ENCODE measurements at regions not wholly inside any gene's neighbourhood (a gene's known extent, or its start where the extent isn't known, plus 50 kb on each side); places are given as distances from the start of the nearest gene placed in this dataset.

DNA sequence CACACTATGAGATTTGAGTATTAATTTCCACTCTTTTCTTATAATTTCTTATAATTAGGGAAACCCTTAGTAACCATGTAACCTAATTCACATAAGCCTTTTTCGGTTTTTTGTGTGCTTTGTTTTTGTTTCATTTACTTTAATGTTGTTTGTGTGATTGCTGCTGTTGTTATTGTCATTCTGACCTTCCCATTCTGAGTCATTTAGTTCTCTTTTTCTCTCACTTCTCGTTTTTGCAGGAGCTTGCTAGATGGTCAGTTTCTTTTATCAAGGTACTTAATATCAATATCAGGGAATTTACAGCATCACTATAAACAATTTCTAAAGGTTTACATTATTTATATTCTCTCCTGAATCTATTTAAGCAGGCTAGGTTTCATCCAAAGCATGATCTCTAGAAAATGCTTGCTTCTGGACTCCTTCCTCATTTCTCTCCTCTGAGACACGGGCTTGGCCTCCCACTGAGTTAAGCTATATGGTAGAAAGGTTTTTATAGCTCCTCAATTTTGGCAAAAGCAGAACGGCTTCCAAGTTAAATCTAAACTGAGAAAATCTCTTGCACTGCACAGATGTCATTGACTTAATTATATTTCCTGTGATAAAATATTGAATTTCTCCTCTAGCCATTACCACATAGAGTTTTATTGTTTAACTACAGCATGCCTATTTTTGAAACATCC lies 534.2 kb downstream of the NSUN3 start:
- H4K20me1 ChIP-seq (ENCODE audit: insufficient read depth, low read length), result no peaks in the 10 kb centered on the region
- Mint-ChIP-seq H3K4me3 (no peak overlapping the region), H3K27me3 (ENCODE audit: low read depth in 3 of 3) (peaks cover 0 to 2% (median 0%) of the 10 kb centered on the region in 3 donors), H3K9me3 (peaks cover 0 to 3% (median 0%) of the 10 kb centered on the region in 7 donors), H3K36me3 (no peaks in the 10 kb centered on the region), H3K4me1 (no peaks in the 10 kb centered on the region), H3K27ac (no peak overlapping the region)
- no peaks in the 10 kb centered on the region for H3K9me3 ChIP-seq (replicated peaks in 1 of 2; ENCODE audit: control insufficient read depth in 1 of 2, insufficient read depth in 1 of 2, low read length in 2 of 2)
- H3K36me3 ChIP-seq (replicated peaks in 1 of 2; ENCODE audit: control insufficient read depth in 1 of 2, insufficient read depth in 2 of 2, low read length in 2 of 2), result no peaks in the 10 kb centered on the region
- no peaks in the 10 kb centered on the region for H3K27me3 ChIP-seq (ENCODE audit: control insufficient read depth in 2 of 2, insufficient read depth in 2 of 2, low read length in 2 of 2)
- H3K79me2 ChIP-seq (ENCODE audit: insufficient read depth, low read length), result no peaks in the 10 kb centered on the region
- H3K4me2 ChIP-seq (replicated peaks; ENCODE audit: extremely low read depth, low read length, poor library complexity, severe bottlenecking), result no peak overlapping the region
- no peak for DNase-seq
- intact Hi-C loops (cut with micrococcal nuclease), result no loop called here
- TF ChIP-seq, protein P1, sequence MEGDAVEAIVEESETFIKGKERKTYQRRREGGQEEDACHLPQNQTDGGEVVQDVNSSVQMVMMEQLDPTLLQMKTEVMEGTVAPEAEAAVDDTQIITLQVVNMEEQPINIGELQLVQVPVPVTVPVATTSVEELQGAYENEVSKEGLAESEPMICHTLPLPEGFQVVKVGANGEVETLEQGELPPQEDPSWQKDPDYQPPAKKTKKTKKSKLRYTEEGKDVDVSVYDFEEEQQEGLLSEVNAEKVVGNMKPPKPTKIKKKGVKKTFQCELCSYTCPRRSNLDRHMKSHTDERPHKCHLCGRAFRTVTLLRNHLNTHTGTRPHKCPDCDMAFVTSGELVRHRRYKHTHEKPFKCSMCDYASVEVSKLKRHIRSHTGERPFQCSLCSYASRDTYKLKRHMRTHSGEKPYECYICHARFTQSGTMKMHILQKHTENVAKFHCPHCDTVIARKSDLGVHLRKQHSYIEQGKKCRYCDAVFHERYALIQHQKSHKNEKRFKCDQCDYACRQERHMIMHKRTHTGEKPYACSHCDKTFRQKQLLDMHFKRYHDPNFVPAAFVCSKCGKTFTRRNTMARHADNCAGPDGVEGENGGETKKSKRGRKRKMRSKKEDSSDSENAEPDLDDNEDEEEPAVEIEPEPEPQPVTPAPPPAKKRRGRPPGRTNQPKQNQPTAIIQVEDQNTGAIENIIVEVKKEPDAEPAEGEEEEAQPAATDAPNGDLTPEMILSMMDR (IDR thresholded peaks at IDR 0.05), result no peak
- no peak overlapping the region for H3K9ac ChIP-seq (ENCODE audit: insufficient read depth, low read length, poor library complexity, severe bottlenecking)
- no peak overlapping the region for H3K27ac ChIP-seq (ENCODE audit: low read depth in 1 of 2, low read length in 2 of 2)
- H2AFZ ChIP-seq (ENCODE audit: insufficient read depth, low read depth, low read length, poor library complexity, severe bottlenecking), result no peak overlapping the region
- H3K4me3 ChIP-seq (replicated peaks in 1 of 3; ENCODE audit: low read depth in 2 of 3, low read length in 3 of 3), result no peak overlapping the region
- no CpG with 5 or more reads among the region's 4 CpGs for WGBS (ENCODE audit: insufficient coverage)
- H3K4me1 ChIP-seq (ENCODE audit: control insufficient read depth in 1 of 2, insufficient read depth in 2 of 2, low read length in 2 of 2), result no peaks in the 10 kb centered on the region

DNA sequence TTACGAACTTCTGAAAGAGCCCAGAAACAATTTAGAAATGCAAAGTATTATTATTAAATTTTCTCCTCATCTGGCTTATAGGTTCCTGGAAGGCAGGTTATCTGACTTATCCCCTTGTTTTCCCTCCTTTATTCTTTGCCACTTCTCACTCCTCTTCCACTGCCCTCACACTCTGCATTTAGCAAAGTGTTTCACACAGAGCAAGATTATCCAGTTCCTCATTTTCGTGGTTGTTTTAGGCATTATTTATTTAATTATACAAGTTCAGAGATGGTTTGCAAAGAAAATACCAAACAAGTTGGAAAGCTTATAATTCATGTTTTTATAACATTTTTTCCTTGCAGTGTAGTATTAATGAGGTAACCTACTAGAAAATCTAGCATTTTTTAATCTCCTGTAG lies 544.9 kb downstream of the NSUN3 start:
- Mint-ChIP-seq H3K27ac (no peak overlapping the region), H3K9me3 (peaks cover 0 to 6% (median 0%) of the 10 kb centered on the region in 7 donors), H3K27me3 (ENCODE audit: low read depth in 3 of 3) (no peaks in the 10 kb centered on the region), H3K4me3 (no peak overlapping the region), H3K4me1 (no peaks in the 10 kb centered on the region), H3K36me3 (no peaks in the 10 kb centered on the region)
- Histone ChIP-seq H3K27me3 (ENCODE audit: control insufficient read depth in 2 of 2, insufficient read depth in 2 of 2, low read length in 2 of 2) (no peaks in the 10 kb centered on the region), H3K9ac (ENCODE audit: insufficient read depth, low read length, poor library complexity, severe bottlenecking) (no peak overlapping the region), H3K4me2 (replicated peaks; ENCODE audit: extremely low read depth, low read length, poor library complexity, severe bottlenecking) (no peak overlapping the region), H3K4me1 (ENCODE audit: control insufficient read depth in 1 of 2, insufficient read depth in 2 of 2, low read length in 2 of 2) (no peaks in the 10 kb centered on the region), H3K9me3 (replicated peaks in 1 of 2; ENCODE audit: control insufficient read depth in 1 of 2, insufficient read depth in 1 of 2, low read length in 2 of 2) (peaks cover 0 to 3% of the 10 kb centered on the region in 2 donors), H4K20me1 (ENCODE audit: insufficient read depth, low read length) (no peaks in the 10 kb centered on the region), H3K4me3 (replicated peaks in 1 of 3; ENCODE audit: low read depth in 2 of 3, low read length in 3 of 3) (no peak overlapping the region), H3K79me2 (ENCODE audit: insufficient read depth, low read length) (no peaks in the 10 kb centered on the region), H3K27ac (ENCODE audit: low read depth in 1 of 2, low read length in 2 of 2) (no peak overlapping the region), H2AFZ (ENCODE audit: insufficient read depth, low read depth, low read length, poor library complexity, severe bottlenecking) (no peak overlapping the region), H3K36me3 (replicated peaks in 1 of 2; ENCODE audit: control insufficient read depth in 1 of 2, insufficient read depth in 2 of 2, low read length in 2 of 2) (no peaks in the 10 kb centered on the region)
- no peak for DNase-seq
- TF ChIP-seq, protein P1 (IDR thresholded peaks at IDR 0.05), result no peak
- no CpG with 5 or more reads among the region's 2 CpGs for WGBS (ENCODE audit: insufficient coverage)
- intact Hi-C loops (cut with micrococcal nuclease), result no loop called here

Measured in CD14-positive monocyte (primary cell).